NCI-H1436 treated with DMSO at 0.1 percent for 48 hours (cell line): ENCODE measurements at regions not wholly inside any gene's neighbourhood (a gene's known extent, or its start where the extent isn't known, plus 50 kb on each side); places are given as distances from the start of the nearest gene placed in this dataset.
"Not testable (repeated sequence)": the region's sequence is repeated elsewhere in the genome, so short reads cannot be mapped to it uniquely, and the experiment has no call there.

Experiments used
- DNase-seq: peaks from one replicate; lab custom pipeline; 2025; lab: John Stamatoyannopoulos, UW

DNA sequence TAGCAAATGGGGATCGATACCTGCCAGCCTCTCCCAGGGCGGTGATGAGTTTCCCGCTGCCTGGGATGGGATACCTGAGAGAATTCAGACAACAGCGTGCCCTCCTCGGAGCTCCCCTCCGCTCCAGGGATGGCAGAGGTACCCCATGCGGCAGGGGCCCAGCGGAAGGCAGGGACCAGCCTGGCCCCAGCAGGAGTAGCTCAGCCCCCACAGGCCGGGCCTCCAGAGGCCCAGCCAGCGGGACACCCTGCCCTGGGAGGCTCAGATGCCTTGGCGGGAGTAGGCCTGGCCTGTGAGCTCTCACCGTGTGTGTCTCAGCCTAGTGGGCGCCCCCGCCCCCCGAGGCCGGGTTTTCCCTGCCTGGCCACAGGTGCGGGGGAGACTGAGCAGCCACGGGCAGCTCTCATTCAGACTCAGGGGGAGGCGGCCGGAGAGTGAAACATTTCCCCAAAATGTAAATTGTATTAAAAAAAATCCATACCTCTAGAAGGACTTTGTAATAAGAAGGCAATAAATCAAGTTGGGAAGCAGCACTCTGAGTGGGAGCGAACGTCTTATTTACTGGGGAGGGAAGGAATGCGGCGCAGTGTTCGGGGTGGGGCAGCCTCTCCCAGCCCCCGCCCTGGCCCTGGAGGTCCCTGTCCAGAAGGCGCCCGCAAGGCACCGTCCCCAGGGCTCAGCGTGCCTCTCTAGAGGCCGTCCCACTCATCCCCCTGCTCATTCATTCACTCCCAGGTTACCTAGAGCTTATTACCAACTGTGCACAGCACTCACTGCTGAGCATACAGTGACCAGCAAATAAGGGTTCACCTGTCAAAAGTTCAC is 888.0 kb downstream of the BRD1 start:
- DNase-seq = no peak

DNA sequence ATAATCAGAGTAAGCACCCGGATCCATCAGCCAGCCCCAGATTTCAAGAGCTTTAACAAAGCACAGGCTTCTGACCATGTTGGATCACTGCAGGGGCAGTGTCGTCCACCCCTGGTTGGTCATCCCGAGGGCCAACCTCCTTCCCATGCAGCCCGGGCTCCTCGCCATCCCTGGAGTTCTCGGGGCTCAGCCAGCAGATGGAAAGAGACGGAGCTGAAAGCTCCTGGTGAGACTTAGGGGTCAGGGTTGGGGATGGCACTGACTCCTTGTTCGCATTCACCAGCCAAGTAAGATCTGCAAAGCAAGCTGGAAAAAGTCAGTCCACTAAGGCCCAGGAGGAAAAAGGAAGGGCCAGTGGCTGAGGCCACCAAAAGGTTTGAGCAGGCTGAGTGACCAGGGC is 888.9 kb downstream of the BRD1 start:
- DNase-seq = no peak

- DNase-seq = no peak
Observed at GRCh38 chr22:48937032-48937639, 890.5 kb downstream of the BRD1 start.

- no peak for DNase-seq
Observed at GRCh38 chr22:48936391-48936790, 891.3 kb downstream of the BRD1 start.

GRCh38 chr22:48934446-48934845 is 893.2 kb downstream of the BRD1 start:
- DNase-seq = no peak

GRCh38 chr22:48931452-48931851 is 896.2 kb downstream of the BRD1 start:
- DNase-seq = no peak

DNA sequence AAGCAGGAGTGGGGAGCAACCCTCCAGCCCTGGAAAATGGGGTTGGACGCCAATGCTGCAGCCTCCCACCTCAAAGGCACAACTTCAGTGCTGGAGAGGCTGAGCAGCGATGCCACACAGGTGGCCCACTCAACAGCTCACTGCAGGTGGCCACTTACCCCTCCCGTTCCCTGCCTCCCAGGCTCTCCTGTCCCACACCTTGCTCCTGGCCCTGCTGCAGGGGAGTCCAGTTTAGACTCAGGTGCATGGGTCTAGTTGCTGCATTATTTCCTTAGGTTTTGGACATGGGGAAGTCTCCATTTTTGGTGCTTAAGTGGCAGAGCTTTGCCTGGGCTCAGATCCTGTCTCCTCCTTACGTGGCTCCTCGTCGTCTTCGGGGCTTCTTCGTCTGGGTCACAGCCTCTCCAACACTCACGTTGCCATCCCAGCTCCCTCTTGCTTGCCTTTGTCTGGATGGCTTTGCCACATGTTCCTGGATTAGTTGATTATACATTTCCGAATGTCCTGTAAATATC is 898.3 kb downstream of the BRD1 start:
- no peak for DNase-seq

DNA sequence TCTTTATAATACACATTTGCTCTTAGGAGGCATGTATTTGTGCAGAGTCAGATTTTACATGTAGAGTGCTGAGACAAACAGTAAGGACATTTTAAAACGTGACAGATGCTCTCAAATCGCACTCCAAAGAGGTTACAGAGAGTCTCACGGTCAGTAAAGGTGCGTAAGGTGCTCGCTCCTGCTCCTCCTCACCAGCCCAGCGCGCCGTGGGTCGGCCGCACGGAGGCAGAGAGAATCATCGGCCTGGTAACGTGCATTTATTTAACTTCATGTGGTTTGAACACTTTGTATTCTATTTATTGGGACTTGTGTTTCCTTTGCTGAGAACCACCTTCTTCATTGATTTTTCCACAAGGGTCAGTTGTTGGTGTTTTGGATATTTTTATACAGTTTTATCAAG is 900.1 kb downstream of the BRD1 start:
- no peak for DNase-seq

DNA sequence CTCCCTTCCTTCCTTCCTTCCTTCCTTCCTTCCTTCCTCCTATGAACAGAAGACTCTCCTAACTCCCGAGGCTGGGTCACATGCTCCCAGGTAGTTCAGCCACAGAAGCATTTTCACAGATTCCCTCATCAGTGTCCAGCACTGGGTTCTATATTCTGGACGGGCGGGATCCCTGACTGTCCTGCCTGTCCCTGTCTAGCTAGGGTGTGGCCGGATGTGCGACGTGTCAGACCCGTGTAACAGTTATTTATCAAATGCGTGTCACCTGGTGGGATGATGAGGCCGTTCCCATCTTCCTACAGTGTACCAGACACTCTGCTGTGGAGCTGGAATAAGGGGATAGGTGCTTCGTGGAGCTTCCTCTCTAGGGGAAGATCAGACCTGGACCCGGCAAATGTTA is 901.0 kb downstream of the BRD1 start:
- DNase-seq = no peak

- DNase-seq = no peak
Observed at GRCh38 chr22:48926136-48926535, 901.5 kb downstream of the BRD1 start.

DNA sequence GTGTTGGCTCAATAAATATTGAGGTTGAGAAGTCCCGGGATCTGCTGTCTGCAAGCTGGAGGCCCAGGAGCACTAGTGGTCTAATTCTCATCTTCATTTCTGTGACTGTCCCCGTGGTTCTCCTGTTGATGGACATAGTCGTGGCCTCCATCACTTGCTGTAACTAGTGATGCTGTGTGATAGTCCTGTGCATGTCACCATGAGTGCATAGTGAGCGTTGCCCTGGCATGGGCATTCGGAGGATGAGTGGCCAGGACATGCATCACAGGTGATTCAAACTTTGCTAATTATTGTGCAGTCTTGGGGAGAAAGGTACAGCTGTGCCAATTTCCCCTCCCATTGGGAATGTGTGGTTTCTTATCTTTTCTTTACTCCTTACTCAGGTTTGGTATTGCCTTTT is 902.2 kb downstream of the BRD1 start:
- no peak for DNase-seq

DNA sequence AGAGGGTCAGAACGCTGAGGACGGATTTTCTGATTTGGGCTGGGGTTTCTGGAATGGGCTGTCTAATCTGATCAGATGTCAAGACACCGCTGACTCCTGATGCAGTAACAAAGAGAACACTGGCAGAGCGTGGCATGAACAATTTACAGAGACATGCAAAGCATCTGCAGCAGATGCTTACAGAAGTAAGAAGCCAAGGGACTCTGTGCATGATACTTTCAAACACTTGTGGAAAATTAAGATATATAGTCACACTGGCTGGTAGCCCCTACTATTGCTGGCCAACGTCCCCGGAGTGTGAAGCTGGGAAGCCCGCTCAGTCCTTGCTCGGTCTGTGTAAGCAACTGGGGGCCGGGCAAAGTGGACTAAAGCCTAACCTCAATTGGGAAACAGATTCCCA is 903.7 kb downstream of the BRD1 start:
- no peak for DNase-seq

DNA sequence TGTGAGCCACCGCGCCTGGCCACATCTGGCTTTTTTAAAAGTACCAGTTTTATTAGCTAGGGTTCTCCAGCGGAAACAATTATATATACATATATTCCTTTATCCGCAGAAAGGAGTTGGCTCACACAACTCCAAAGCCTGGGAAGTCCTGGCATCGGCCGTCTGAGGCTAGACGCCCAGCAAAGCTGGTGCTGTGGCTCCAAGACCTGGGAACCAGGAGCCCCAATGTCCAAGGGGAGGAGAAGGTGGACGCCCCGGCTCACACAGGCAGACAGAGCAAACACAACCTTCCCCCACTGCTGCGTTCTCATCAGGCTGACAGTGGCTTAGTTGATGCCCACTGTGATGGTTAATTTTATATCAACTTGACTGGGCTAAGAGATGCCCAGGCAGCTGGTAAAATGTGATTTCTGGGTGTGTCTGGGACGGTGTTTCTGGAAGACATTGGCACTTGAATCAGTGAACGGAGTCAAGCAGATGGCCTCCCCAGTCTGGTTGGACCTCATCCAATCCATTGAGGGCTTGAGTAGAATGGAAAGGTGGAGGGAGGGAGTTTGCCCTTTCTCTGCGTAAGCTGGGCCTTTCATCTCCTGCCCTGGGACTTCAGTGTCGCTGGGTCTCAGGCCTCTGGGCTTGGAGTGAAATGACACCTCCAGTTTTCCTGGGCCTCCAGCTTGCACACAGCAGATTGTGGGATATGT is 904.4 kb downstream of the BRD1 start:
- DNase-seq = no peak

- no peak for DNase-seq
Observed at GRCh38 chr22:48921411-48921903, 906.2 kb downstream of the BRD1 start.

- DNase-seq = no peak
Observed at GRCh38 chr22:48920776-48921241, 906.9 kb downstream of the BRD1 start.

DNA sequence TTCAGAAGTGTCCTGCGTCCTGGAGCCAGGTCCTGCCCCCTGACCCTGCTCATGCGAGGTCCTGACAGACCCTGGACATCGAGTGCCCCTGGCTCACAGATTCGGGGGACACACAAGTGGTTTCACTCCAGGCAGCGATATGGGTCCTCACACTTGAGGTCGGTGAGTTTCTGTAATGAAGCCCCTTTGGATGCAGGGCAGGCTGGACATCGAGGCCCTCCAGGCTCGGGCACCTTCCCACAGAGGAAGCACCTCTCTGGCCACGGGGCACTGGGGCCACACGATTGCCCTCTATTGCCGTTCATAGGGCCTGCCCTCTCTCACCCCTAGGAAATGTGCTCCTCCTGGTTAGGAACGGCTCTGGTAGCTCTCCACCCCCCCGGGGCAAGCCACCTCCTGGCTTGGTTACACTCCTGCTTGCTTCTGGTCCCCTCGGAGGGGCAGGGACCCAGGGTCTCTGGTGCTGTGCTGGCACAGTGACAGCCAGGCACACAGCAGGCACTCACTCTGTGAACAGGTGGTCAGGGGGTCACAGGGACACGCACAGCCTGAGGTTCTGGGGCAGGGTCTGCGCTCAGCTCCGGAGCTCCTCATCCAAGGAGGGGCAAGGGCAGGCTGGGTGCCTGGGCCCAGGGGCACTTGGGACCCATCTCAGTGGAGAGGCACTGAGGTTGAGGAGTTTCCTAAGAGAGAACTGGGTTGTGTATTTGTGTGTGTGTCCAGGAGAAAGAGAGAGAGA is 907.7 kb downstream of the BRD1 start:
- DNase-seq = no peak

GRCh38 chr22:48919187-48919590 is 908.5 kb downstream of the BRD1 start:
- DNase-seq = peak; percentile 6

GRCh38 chr22:48918585-48919186 is 909.0 kb downstream of the BRD1 start:
- no peak for DNase-seq

DNA sequence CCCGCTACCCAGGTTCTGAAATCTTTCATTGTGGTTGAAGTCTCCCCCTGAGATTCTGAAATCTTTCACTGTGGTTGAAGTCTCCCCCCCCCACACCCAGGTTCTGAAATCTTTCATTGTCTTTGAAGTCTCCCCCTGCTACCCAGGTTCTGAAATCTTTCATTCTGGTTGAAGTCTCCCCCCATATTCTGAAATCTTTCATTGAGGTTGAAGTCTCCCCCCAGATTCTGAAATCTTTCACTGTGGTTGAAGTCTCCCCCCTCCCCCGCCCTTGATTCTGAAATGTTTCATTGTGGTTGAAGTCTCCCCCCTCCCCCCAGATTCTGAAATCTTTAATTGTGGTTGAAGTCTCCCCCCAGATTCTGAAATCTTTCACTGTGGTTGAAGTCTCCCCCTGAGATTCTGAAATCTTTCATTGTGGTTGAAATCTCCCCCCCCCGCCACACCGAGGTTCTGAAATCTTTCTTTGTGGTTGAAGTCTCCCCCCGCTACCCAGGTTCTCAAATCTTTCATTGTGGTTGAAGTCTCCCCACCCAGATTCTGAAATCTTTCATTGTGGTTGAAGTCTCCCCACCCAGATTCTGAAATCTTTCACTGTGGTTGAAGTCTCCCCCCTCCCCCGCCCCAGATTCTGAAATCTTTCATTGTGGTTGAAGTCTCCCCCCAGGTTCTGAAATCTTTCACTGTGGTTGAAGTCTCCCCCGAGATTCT is 915.2 kb downstream of the BRD1 start:
- not testable (repeated sequence) for DNase-seq

- DNase-seq = not testable (repeated sequence)
Observed at GRCh38 chr22:48911647-48912046, 916.0 kb downstream of the BRD1 start.

GRCh38 chr22:48911067-48911466 is 916.6 kb downstream of the BRD1 start:
- DNase-seq = not testable (repeated sequence)
